Thyroid gland (tissue), 4 donors: ENCODE measurements at regions not wholly inside any gene's neighbourhood (a gene's known extent, or its start where the extent isn't known, plus 50 kb on each side); places are given as distances from the start of the nearest gene placed in this dataset.

Source experiments
- POLR2A ChIP-seq, 2 donors: fragments of 450-650 bp; IDR thresholded peaks; one replicate each; pipeline ENCODE4 v1.6.1; 2017; ENCODE audit warnings: antibody characterized with exemption in 2 of 2, mild to moderate bottlenecking in 2 of 2, moderate library complexity in 1 of 2
- TF ChIP-seq, protein P1 (sequence below), 6 experiments: fragments of 200-600 bp in 3 of 6; fragments of 450-650 bp in 3 of 6; sonication (generic) in 3 of 6; IDR thresholded peaks; one replicate each; pipeline ENCODE4 v1.5.1; 2016 to 2019; ENCODE audit warnings: antibody characterized with exemption in 6 of 6, mild to moderate bottlenecking in 2 of 6, inconsistent platforms in 1 of 6, moderate library complexity in 1 of 6

DNA sequence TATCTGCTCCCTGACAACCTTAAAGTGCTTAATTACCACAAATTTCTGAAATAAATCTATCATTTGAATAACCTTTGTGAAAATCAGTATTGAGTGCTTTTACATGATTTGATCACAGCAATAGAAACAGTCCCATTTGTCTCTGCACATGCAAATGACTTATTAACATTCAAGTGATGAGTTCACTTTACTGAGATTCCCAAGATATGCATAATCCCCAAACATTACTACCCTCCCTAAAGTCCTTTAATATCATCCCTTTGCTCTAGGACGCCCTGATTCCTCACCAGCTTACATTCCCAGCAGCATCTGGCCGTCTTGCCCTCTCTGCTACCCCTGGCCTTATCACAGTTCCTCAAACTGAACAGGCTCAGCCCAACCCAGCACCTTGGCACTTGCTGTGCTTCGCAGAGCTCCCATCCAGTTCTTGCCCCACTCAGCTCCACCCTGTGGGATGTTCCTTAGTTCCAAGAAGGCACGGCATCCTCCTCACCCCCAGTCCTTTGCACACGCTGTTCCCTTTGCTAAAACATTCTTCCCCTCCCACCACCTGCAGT is 347.5 kb downstream of the PREX1 start:
- TF ChIP-seq, protein P1, sequence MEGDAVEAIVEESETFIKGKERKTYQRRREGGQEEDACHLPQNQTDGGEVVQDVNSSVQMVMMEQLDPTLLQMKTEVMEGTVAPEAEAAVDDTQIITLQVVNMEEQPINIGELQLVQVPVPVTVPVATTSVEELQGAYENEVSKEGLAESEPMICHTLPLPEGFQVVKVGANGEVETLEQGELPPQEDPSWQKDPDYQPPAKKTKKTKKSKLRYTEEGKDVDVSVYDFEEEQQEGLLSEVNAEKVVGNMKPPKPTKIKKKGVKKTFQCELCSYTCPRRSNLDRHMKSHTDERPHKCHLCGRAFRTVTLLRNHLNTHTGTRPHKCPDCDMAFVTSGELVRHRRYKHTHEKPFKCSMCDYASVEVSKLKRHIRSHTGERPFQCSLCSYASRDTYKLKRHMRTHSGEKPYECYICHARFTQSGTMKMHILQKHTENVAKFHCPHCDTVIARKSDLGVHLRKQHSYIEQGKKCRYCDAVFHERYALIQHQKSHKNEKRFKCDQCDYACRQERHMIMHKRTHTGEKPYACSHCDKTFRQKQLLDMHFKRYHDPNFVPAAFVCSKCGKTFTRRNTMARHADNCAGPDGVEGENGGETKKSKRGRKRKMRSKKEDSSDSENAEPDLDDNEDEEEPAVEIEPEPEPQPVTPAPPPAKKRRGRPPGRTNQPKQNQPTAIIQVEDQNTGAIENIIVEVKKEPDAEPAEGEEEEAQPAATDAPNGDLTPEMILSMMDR (IDR thresholded peaks at IDR 0.05): no peak
- TF ChIP-seq POLR2A (IDR thresholded peaks at IDR 0.05): no peak
